ENCODE measurements at regions not wholly inside any gene's neighbourhood (a gene's known extent, or its start where the extent isn't known, plus 50 kb on each side); places are given as distances from the start of the nearest gene placed in this dataset.

- no peak for TF ChIP-seq EZH2 (optimal IDR thresholded peaks at IDR 0.05; ENCODE audit: low read depth, low read length)
- no peak for TF ChIP-seq CTCF (IDR thresholded peaks at IDR 0.05; ENCODE audit: low read length)
- no peak for TF ChIP-seq EZH2phosphoT487 (IDR thresholded peaks at IDR 0.05; ENCODE audit: low read length)
These were observed 203.5 kb upstream of the UBE2E3 start for GRCh38 chr2:180776921-180777320.
